ENCODE measurements at regions not wholly inside any gene's neighbourhood (a gene's known extent, or its start where the extent isn't known, plus 50 kb on each side); places are given as distances from the start of the nearest gene placed in this dataset.

- TF ChIP-seq MTA3 (IDR thresholded peaks at IDR 0.05; ENCODE audit: borderline replicate concordance) (no peak), SFPQ (IDR thresholded peaks at IDR 0.05; ENCODE audit: low read depth, low read length) (no peak), CEBPB (tag; IDR thresholded peaks at IDR 0.05) (no peak), SMAD2 (IDR thresholded peaks at IDR 0.05; ENCODE audit: low read depth, low read length) (no peak)
- no TSS peak for BruUV-seq (replicated peaks)
- Histone ChIP-seq H2AFZ (ENCODE audit: low read depth, low read length) (no peak overlapping the region), H4K20me1 (replicated peaks; ENCODE audit: control insufficient read depth, insufficient read depth, low read length) (no peaks in the 10 kb centered on the region), H3K27ac (ENCODE audit: extremely low read depth, low read depth, low read length) (no peak overlapping the region), H3K9me1 (ENCODE audit: control insufficient read depth, insufficient read depth, low read length) (no peaks in the 10 kb centered on the region), H3K79me2 (ENCODE audit: control insufficient read depth, insufficient read depth, low read length) (no peaks in the 10 kb centered on the region), H3K27me3 (ENCODE audit: control insufficient read depth in 2 of 2, insufficient read depth in 2 of 2, low read length in 2 of 2) (no peaks in the 10 kb centered on the region), H3K4me3 (no peak overlapping the region), H3K9ac (ENCODE audit: insufficient read depth in 1 of 2, low read depth in 2 of 2, low read length in 2 of 2) (no peak overlapping the region), H3K4me1 (replicated peaks in 1 of 2; ENCODE audit: control insufficient read depth in 2 of 2, insufficient read depth in 2 of 2, low read length in 2 of 2) (no peaks in the 10 kb centered on the region), H3K4me2 (ENCODE audit: insufficient read depth, low read length) (no peak overlapping the region), H3K36me3 (ENCODE audit: control insufficient read depth, insufficient read depth, low read length) (no peaks in the 10 kb centered on the region), H3K9me3 (replicated peaks; ENCODE audit: control insufficient read depth, insufficient read depth, low read depth, low read length) (no peaks in the 10 kb centered on the region; the same call in 1 of the 2 replicates)
- intact Hi-C loops (cut with micrococcal nuclease) (no loop called here), in situ Hi-C loops (cut with MboI) (no loop called here)
- ChIA-PET POLR2A (no interaction called here), CTCF (ENCODE audit: low intra/inter-chr PET ratio) (no interaction called here)
- WGBS (ENCODE audit: insufficient coverage, low coverage, missing lambda C conversion rate) = 0% methylated on average over 3 of the region's 3 CpGs
- DNase-seq (ENCODE audit: extremely low read depth in 1 of 4, low spot score in 3 of 4) (no peak), FAIRE-seq (no peak), ATAC-seq (no peak)
Measured at GRCh38 chr1:239802275-239802674, 289.4 kb upstream of the FMN2 start.

GRCh38 chr1:239803781-239804180, 287.9 kb upstream of the FMN2 start:
- FAIRE-seq (no peak), DNase-seq (ENCODE audit: extremely low read depth in 1 of 4, low spot score in 3 of 4) (no peak), ATAC-seq (no peak)
- Histone ChIP-seq H3K9ac (ENCODE audit: insufficient read depth in 1 of 2, low read depth in 2 of 2, low read length in 2 of 2) (no peak overlapping the region), H4K20me1 (replicated peaks; ENCODE audit: control insufficient read depth, insufficient read depth, low read length) (no peaks in the 10 kb centered on the region), H2AFZ (ENCODE audit: low read depth, low read length) (no peak overlapping the region), H3K79me2 (ENCODE audit: control insufficient read depth, insufficient read depth, low read length) (no peaks in the 10 kb centered on the region), H3K4me2 (ENCODE audit: insufficient read depth, low read length) (no peak overlapping the region), H3K4me1 (replicated peaks in 1 of 2; ENCODE audit: control insufficient read depth in 2 of 2, insufficient read depth in 2 of 2, low read length in 2 of 2) (no peaks in the 10 kb centered on the region), H3K4me3 (no peak overlapping the region), H3K27me3 (ENCODE audit: control insufficient read depth in 2 of 2, insufficient read depth in 2 of 2, low read length in 2 of 2) (no peaks in the 10 kb centered on the region), H3K9me1 (ENCODE audit: control insufficient read depth, insufficient read depth, low read length) (no peaks in the 10 kb centered on the region), H3K27ac (ENCODE audit: extremely low read depth, low read depth, low read length) (no peak overlapping the region), H3K36me3 (ENCODE audit: control insufficient read depth, insufficient read depth, low read length) (no peaks in the 10 kb centered on the region), H3K9me3 (replicated peaks; ENCODE audit: control insufficient read depth, insufficient read depth, low read depth, low read length) (no peaks in the 10 kb centered on the region; the same call in 1 of the 2 replicates)
- in situ Hi-C loops (cut with MboI) (no loop called here), intact Hi-C loops (cut with micrococcal nuclease) (no loop called here)
- 0% methylated on average over 6 of the region's 6 CpGs for WGBS (ENCODE audit: insufficient coverage, low coverage, missing lambda C conversion rate)
- ChIA-PET POLR2A (no interaction called here), CTCF (ENCODE audit: low intra/inter-chr PET ratio) (no interaction called here)
- no TSS peak for BruUV-seq (replicated peaks)
- TF ChIP-seq ZBTB8A (IDR thresholded peaks at IDR 0.05; ENCODE audit: partially characterized antibody) = no peak
- no peak for TF ChIP-seq ZNF766 (CRISPR knock-in tag; conservative IDR thresholded peaks at IDR 0.05)
- TF ChIP-seq FOXJ2 (tag; IDR thresholded peaks at IDR 0.05) = no peak
- no peak for TF ChIP-seq SP1 (CRISPR knock-in tag; IDR thresholded peaks at IDR 0.05)
- TF ChIP-seq CAMTA2 (CRISPR knock-in tag; conservative IDR thresholded peaks at IDR 0.05) = no peak
- TF ChIP-seq PHTF2 (CRISPR knock-in tag; IDR thresholded peaks at IDR 0.05) = no peak
- no peak for TF ChIP-seq ZKSCAN8 (CRISPR knock-in tag; IDR thresholded peaks at IDR 0.05)
- no peak for TF ChIP-seq FOXA1 (IDR thresholded peaks at IDR 0.05; ENCODE audit: borderline replicate concordance)
- no peak for TF ChIP-seq CGGBP1 (CRISPR knock-in tag; IDR thresholded peaks at IDR 0.05)
- TF ChIP-seq HNRNPL (IDR thresholded peaks at IDR 0.05; ENCODE audit: low read depth, low read length) = no peak
- TF ChIP-seq SREBF2 (CRISPR knock-in tag; IDR thresholded peaks at IDR 0.05) = no peak
- no peak for TF ChIP-seq SMARCA5 (IDR thresholded peaks at IDR 0.05)

Measured in K562 (cell line).